H4 (cell line): ENCODE measurements at regions not wholly inside any gene's neighbourhood (a gene's known extent, or its start where the extent isn't known, plus 50 kb on each side); places are given as distances from the start of the nearest gene placed in this dataset.

Experiments
- DNase-seq: peaks from one replicate; pipeline ENCODE4 v3.0.0-alpha.2; 2015; ENCODE audit warnings: low spot score

- no peak for DNase-seq
Observed at GRCh38 chr9:80932947-80933780, 756.2 kb downstream of the TLE1 start.

GRCh38 chr9:80932181-80932580, 757.2 kb downstream of the TLE1 start:
- DNase-seq, result no peak

- no peak for DNase-seq
Observed at GRCh38 chr9:80931163-80931562, 758.2 kb downstream of the TLE1 start.

GRCh38 chr9:80928697-80929096, 760.6 kb downstream of the TLE1 start:
- no peak for DNase-seq

- DNase-seq, result no peak
Observed at GRCh38 chr9:80926611-80927010, 762.7 kb downstream of the TLE1 start.

- no peak for DNase-seq
Observed at GRCh38 chr9:80922544-80922943, 766.8 kb downstream of the TLE1 start.

- DNase-seq, result no peak
Observed at GRCh38 chr9:80906728-80907127, 782.6 kb downstream of the TLE1 start.

GRCh38 chr9:80899208-80899607, 790.1 kb downstream of the TLE1 start:
- no peak for DNase-seq

- DNase-seq, result no peak
Observed at GRCh38 chr9:80893190-80893589, 796.2 kb downstream of the TLE1 start.

GRCh38 chr9:80892703-80893102, 796.6 kb downstream of the TLE1 start:
- DNase-seq, result no peak

GRCh38 chr9:80890124-80890523, 799.2 kb downstream of the TLE1 start:
- DNase-seq, result no peak

- peak; percentile 3 for DNase-seq
Observed at GRCh38 chr9:80885894-80886293, 803.5 kb downstream of the TLE1 start.

GRCh38 chr9:80883826-80884579, 805.3 kb downstream of the TLE1 start:
- DNase-seq, result no peak

- DNase-seq, result no peak
Observed at GRCh38 chr9:80883426-80883825, 805.9 kb downstream of the TLE1 start.

GRCh38 chr9:80881940-80882339, 807.4 kb downstream of the TLE1 start:
- no peak for DNase-seq

GRCh38 chr9:80881320-80881719, 808.0 kb downstream of the TLE1 start:
- DNase-seq, result no peak

GRCh38 chr9:80878556-80878955, 810.8 kb downstream of the TLE1 start:
- DNase-seq, result no peak

GRCh38 chr9:80875947-80876346, 813.4 kb downstream of the TLE1 start:
- no peak for DNase-seq

GRCh38 chr9:80874276-80874675, 815.1 kb downstream of the TLE1 start:
- no peak for DNase-seq

- DNase-seq, result no peak
Observed at GRCh38 chr9:80873861-80874260, 815.5 kb downstream of the TLE1 start.

- DNase-seq, result no peak
Observed at GRCh38 chr9:80871596-80871995, 817.8 kb downstream of the TLE1 start.

GRCh38 chr9:80867731-80868130, 821.6 kb downstream of the TLE1 start:
- no peak for DNase-seq

- no peak for DNase-seq
Observed at GRCh38 chr9:80866576-80867227, 822.6 kb downstream of the TLE1 start.
